ENCODE measurements at regions not wholly inside any gene's neighbourhood (a gene's known extent, or its start where the extent isn't known, plus 50 kb on each side); places are given as distances from the start of the nearest gene placed in this dataset.

DNA sequence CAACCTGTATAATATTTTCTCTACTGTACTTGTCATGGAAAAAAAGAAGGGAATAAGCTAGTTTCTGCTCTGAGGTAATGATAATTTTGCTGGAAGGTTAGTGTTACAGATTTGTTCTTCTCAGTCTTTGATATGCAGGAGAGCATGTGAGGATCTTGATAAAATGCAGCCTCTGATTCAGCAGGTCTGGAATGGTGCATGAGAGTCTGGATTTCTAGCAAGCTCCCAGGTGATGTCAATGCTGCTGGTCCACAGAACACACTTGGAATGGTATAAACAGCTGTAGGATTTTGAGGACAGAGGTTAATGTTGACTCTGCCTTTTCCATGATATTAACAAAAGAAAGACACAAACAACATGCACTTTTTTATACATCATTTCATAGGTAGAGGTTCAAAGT, 173.6 kb downstream of the NDFIP2 start:
- no peaks in the 10 kb centered on the region for H3K4me1 ChIP-seq (ENCODE audit: control insufficient read depth, insufficient read depth, low read length, unreplicated experiment)
- H2AFZ ChIP-seq (ENCODE audit: low read length, unreplicated experiment) = no peak overlapping the region
- H3K79me2 ChIP-seq (ENCODE audit: control insufficient read depth, insufficient read depth, low read length, unreplicated experiment) = no peaks in the 10 kb centered on the region
- H3K36me3 ChIP-seq (ENCODE audit: insufficient read depth, low read length) = no peaks in the 10 kb centered on the region
- no peak overlapping the region for H3K4me3 ChIP-seq (ENCODE audit: low read depth, low read length)
- H3K27me3 ChIP-seq (ENCODE audit: insufficient read depth, low read length) = no peaks in the 10 kb centered on the region
- no peak overlapping the region for H3K27ac ChIP-seq (ENCODE audit: low read depth, low read length)

DNA sequence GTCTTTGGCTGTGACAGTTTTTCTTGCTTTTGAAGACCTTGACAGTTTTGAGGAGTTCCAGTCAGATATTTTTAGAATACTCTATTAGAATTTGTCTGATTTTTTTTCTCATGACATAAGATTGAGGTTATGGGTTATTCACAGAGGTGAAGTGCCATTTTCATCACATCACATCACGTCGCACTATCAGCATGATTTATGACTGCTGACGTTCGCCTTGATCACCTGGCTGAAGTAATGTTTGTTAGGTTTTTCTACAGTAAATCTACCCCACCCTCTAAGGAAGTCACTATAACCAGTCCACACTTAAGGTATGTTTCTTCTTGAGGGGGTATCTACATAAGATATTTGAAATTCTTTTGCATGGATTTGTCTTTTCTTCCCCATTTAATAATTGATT, 169.7 kb downstream of the NDFIP2 start:
- Histone ChIP-seq H3K4me3 (ENCODE audit: low read depth, low read length) (no peak overlapping the region), H3K4me1 (ENCODE audit: control insufficient read depth, insufficient read depth, low read length, unreplicated experiment) (no peaks in the 10 kb centered on the region), H3K27ac (ENCODE audit: low read depth, low read length) (no peak overlapping the region), H3K27me3 (ENCODE audit: insufficient read depth, low read length) (no peaks in the 10 kb centered on the region), H3K79me2 (ENCODE audit: control insufficient read depth, insufficient read depth, low read length, unreplicated experiment) (no peaks in the 10 kb centered on the region), H3K36me3 (ENCODE audit: insufficient read depth, low read length) (no peaks in the 10 kb centered on the region), H2AFZ (ENCODE audit: low read length, unreplicated experiment) (no peak overlapping the region)

DNA sequence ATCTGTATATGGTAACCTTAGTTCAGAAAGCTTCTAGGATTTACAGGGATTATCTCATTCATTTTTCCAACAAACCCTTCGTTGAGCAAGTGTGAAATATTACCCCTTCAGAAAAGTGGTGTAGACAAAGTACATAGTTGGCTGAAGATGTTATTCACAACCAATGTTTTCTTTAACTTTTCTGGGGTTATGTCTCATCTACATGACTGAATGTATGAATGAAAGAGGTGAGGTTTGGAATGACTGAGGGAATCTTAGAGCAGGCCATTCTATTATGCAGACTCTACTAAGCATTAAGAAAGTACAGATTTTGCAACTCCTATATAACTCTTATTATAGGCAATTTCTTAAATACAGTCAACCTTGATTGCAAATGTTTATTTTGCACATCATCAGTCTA, 167.2 kb downstream of the NDFIP2 start:
- Histone ChIP-seq H3K4me3 (ENCODE audit: low read depth, low read length) (no peak overlapping the region), H3K79me2 (ENCODE audit: control insufficient read depth, insufficient read depth, low read length, unreplicated experiment) (no peaks in the 10 kb centered on the region), H3K4me1 (ENCODE audit: control insufficient read depth, insufficient read depth, low read length, unreplicated experiment) (no peaks in the 10 kb centered on the region), H2AFZ (ENCODE audit: low read length, unreplicated experiment) (no peak overlapping the region), H3K27me3 (ENCODE audit: insufficient read depth, low read length) (no peaks in the 10 kb centered on the region), H3K36me3 (ENCODE audit: insufficient read depth, low read length) (no peaks in the 10 kb centered on the region), H3K27ac (ENCODE audit: low read depth, low read length) (no peak overlapping the region)

DNA sequence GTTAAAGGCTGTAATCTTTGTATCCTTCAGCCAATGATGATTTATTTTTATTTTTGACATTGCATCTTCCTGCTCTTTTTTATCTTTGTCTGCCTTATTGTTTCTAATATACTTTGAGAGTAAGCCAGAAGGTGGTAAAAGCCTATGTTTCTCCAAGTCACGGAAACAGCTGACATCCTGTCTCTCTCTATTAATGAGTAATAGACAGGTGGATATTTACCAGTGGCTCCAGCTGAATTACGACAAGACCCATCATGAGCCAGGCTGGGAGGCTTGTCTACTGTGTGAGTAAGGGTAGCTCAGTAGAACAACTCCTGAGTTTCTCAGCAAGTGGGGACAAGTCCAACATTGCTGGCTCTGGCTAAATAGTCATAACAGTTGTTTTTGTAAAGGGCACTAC, 166.6 kb downstream of the NDFIP2 start:
- Histone ChIP-seq H3K79me2 (ENCODE audit: control insufficient read depth, insufficient read depth, low read length, unreplicated experiment) (no peaks in the 10 kb centered on the region), H3K4me3 (ENCODE audit: low read depth, low read length) (no peak overlapping the region), H3K27me3 (ENCODE audit: insufficient read depth, low read length) (no peaks in the 10 kb centered on the region), H3K27ac (ENCODE audit: low read depth, low read length) (no peak overlapping the region), H2AFZ (ENCODE audit: low read length, unreplicated experiment) (no peak overlapping the region), H3K4me1 (ENCODE audit: control insufficient read depth, insufficient read depth, low read length, unreplicated experiment) (no peaks in the 10 kb centered on the region), H3K36me3 (ENCODE audit: insufficient read depth, low read length) (no peaks in the 10 kb centered on the region)

DNA sequence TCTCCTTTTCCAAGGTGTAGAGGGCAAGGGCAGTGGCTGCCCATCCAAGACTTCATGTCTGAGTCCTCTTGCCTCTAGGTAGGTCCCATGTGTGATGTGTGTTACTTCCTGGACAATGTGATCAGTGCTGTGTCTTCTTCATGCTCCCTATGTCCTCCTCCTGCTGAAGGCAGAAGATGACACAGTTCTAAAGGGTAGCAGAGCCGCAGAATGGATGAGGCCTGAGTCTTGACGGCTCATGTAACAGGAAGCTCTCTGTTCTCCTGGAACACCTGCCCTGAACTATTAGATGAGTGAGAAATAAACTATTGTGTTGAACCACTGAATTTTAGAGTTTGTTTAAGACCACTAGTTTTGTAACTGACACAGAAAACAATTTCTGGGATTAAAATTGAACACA, 165.9 kb downstream of the NDFIP2 start:
- Histone ChIP-seq H3K27me3 (ENCODE audit: insufficient read depth, low read length) (no peaks in the 10 kb centered on the region), H3K4me1 (ENCODE audit: control insufficient read depth, insufficient read depth, low read length, unreplicated experiment) (no peaks in the 10 kb centered on the region), H2AFZ (ENCODE audit: low read length, unreplicated experiment) (no peak overlapping the region), H3K27ac (ENCODE audit: low read depth, low read length) (no peak overlapping the region), H3K79me2 (ENCODE audit: control insufficient read depth, insufficient read depth, low read length, unreplicated experiment) (no peaks in the 10 kb centered on the region), H3K4me3 (ENCODE audit: low read depth, low read length) (no peak overlapping the region), H3K36me3 (ENCODE audit: insufficient read depth, low read length) (no peaks in the 10 kb centered on the region)

DNA sequence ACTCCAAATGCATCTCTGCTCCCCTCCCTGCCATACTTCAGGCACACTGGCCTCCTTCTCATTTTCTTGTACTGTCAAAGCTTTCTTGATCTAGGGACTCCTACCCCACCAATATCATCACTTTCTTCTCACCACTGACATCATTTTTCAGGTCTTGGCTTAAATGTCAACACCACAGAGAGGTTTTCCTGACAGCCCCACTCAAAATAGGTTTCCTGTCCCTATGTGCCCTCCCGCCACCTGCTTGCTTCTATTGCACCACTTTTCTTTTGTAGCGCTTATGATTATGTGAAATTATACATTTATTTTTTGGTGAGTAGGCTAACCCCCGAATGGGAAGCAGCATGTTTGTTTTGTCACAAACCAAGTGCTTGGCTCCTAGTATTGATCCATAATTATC, 164.6 kb downstream of the NDFIP2 start:
- H3K79me2 ChIP-seq (ENCODE audit: control insufficient read depth, insufficient read depth, low read length, unreplicated experiment) = no peaks in the 10 kb centered on the region
- H3K27ac ChIP-seq (ENCODE audit: low read depth, low read length) = no peak overlapping the region
- no peak overlapping the region for H3K4me3 ChIP-seq (ENCODE audit: low read depth, low read length)
- H3K27me3 ChIP-seq (ENCODE audit: insufficient read depth, low read length) = no peaks in the 10 kb centered on the region
- no peaks in the 10 kb centered on the region for H3K4me1 ChIP-seq (ENCODE audit: control insufficient read depth, insufficient read depth, low read length, unreplicated experiment)
- H2AFZ ChIP-seq (ENCODE audit: low read length, unreplicated experiment) = no peak overlapping the region
- H3K36me3 ChIP-seq (ENCODE audit: insufficient read depth, low read length) = no peaks in the 10 kb centered on the region

DNA sequence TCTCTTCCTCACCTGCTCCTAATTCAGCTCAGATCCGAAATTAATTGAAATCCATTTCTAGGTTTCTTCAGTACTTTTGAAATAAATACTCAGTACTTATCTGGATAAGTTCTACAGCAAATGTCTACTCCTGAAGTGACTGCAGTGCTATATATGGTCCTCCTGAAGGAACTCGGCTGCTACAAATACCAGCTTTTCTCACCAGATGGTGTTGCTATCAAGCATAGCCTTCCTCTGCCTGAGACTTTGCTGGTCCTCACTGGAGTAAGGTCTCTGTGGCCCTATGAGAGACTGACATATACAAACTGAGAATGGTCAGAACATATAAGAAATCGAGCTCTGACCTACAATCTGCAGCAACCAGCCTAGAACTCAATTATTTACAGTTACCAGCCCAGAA, 161.6 kb downstream of the NDFIP2 start:
- Histone ChIP-seq H3K27me3 (ENCODE audit: insufficient read depth, low read length) (no peaks in the 10 kb centered on the region), H3K27ac (ENCODE audit: low read depth, low read length) (no peak overlapping the region), H3K36me3 (ENCODE audit: insufficient read depth, low read length) (no peaks in the 10 kb centered on the region), H3K4me3 (ENCODE audit: low read depth, low read length) (no peak overlapping the region), H3K79me2 (ENCODE audit: control insufficient read depth, insufficient read depth, low read length, unreplicated experiment) (no peaks in the 10 kb centered on the region), H3K4me1 (ENCODE audit: control insufficient read depth, insufficient read depth, low read length, unreplicated experiment) (no peaks in the 10 kb centered on the region), H2AFZ (ENCODE audit: low read length, unreplicated experiment) (no peak overlapping the region)

DNA sequence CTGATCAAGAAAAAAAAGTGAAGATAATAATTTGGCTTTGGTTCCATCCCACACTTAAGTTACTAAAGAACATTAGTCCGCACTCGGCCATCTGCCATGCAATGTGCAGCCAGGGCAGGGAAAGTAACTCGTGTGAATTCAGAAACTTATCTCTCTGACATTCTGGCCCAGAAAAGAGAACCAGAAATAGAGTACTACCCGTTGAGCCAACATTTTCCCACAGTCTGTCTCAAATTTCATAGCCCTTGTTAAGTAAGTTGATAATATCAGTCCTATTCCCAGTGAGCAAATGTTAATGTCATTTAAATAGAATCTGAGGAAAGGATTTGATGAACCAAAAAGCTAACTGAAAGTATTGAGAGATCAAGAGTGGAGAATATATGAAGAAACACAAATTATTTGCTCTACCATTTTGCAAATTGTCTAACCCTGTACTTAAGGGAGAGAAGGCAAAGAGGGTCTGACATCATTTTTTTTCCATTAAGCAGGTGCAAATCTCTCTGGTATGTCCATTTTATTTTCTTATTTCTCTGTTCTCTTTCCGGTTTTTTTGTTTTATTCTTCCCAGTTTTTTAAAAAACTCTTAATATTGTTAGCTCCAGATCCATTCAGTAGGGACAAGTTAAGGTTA, 156.3 kb downstream of the NDFIP2 start:
- Histone ChIP-seq H3K27me3 (ENCODE audit: insufficient read depth, low read length) (no peaks in the 10 kb centered on the region), H3K36me3 (ENCODE audit: insufficient read depth, low read length) (no peaks in the 10 kb centered on the region), H3K27ac (ENCODE audit: low read depth, low read length) (no peak overlapping the region), H3K4me3 (ENCODE audit: low read depth, low read length) (no peak overlapping the region), H3K79me2 (ENCODE audit: control insufficient read depth, insufficient read depth, low read length, unreplicated experiment) (no peaks in the 10 kb centered on the region), H3K4me1 (ENCODE audit: control insufficient read depth, insufficient read depth, low read length, unreplicated experiment) (no peaks in the 10 kb centered on the region), H2AFZ (ENCODE audit: low read length, unreplicated experiment) (no peak overlapping the region)

DNA sequence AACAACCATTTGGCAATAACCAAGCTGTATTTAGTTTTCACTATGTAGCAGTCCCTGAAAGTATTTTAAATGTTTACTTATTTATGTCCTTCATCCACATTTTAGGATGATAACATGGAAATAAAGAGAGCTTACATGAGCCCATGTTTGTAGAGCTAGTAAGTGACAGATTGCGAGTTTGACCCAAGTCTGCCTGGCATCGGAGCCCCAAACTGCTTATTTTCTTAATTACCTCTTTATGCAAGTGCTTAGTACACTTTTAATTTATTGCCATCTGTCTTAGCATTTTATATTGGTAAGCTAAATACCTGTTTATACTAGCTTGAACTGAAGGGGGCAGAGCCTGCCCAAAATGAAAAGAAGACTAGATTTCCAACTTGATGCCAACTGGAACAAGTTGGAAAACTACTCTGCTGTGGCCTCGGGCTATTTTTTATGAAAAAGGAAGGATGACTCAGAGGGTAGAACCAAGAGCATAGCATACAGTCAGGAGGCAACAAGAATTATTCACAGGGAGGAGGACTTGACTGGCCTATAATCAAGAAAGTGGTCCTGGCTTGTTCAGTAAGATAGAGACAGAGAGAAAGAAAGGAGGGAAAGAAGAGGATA, 150.2 kb downstream of the NDFIP2 start:
- Histone ChIP-seq H3K36me3 (ENCODE audit: insufficient read depth, low read length) (no peaks in the 10 kb centered on the region), H3K4me3 (ENCODE audit: low read depth, low read length) (no peak overlapping the region), H3K79me2 (ENCODE audit: control insufficient read depth, insufficient read depth, low read length, unreplicated experiment) (no peaks in the 10 kb centered on the region), H3K4me1 (ENCODE audit: control insufficient read depth, insufficient read depth, low read length, unreplicated experiment) (no peaks in the 10 kb centered on the region), H3K27me3 (ENCODE audit: insufficient read depth, low read length) (no peaks in the 10 kb centered on the region), H3K27ac (ENCODE audit: low read depth, low read length) (no peak overlapping the region), H2AFZ (ENCODE audit: low read length, unreplicated experiment) (no peak overlapping the region)

DNA sequence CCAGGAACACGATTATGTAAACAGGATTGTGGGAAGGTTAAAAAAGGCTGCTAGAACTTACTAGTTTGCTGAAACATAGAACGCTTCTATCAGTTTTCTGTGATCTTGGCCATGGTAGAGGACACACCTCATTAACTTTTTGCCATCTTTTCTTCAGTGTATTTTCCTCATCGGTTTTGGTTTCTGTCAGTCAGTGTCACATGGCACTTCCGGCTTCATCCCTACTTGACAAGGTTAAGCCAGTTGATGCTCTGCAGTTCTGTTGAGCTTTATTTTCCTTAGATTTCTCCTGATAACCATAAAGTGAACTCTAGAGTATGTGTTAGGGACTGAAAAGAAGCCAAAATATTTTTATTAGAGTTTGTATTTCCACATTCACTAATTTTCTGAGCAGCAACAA, 147.5 kb downstream of the NDFIP2 start:
- Histone ChIP-seq H2AFZ (ENCODE audit: low read length, unreplicated experiment) (no peak overlapping the region), H3K27me3 (ENCODE audit: insufficient read depth, low read length) (no peaks in the 10 kb centered on the region), H3K79me2 (ENCODE audit: control insufficient read depth, insufficient read depth, low read length, unreplicated experiment) (no peaks in the 10 kb centered on the region), H3K4me3 (ENCODE audit: low read depth, low read length) (no peak overlapping the region), H3K27ac (ENCODE audit: low read depth, low read length) (no peak overlapping the region), H3K36me3 (ENCODE audit: insufficient read depth, low read length) (no peaks in the 10 kb centered on the region), H3K4me1 (ENCODE audit: control insufficient read depth, insufficient read depth, low read length, unreplicated experiment) (no peaks in the 10 kb centered on the region)

DNA sequence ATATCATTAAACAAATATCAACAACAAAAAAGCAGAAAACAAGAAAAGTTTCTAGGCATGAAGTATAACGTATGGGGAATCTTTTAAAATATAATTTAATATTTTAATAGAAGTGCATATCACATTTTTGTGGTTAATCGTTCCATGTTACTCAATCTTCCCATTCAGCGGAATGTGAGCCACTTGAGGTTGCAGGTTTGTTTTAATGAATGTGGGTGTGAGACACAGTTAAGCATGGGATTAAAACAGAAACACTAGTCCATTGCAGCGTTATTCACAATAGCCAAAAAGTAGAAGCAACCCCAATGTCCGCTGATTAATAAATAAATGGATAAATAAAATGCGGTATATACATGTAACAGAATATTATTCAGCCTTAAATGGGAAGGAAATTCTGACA, 146.0 kb downstream of the NDFIP2 start:
- H3K4me1 ChIP-seq (ENCODE audit: control insufficient read depth, insufficient read depth, low read length, unreplicated experiment) = no peaks in the 10 kb centered on the region
- H2AFZ ChIP-seq (ENCODE audit: low read length, unreplicated experiment) = no peak overlapping the region
- no peaks in the 10 kb centered on the region for H3K36me3 ChIP-seq (ENCODE audit: insufficient read depth, low read length)
- H3K27me3 ChIP-seq (ENCODE audit: insufficient read depth, low read length) = no peaks in the 10 kb centered on the region
- H3K27ac ChIP-seq (ENCODE audit: low read depth, low read length) = no peak overlapping the region
- no peaks in the 10 kb centered on the region for H3K79me2 ChIP-seq (ENCODE audit: control insufficient read depth, insufficient read depth, low read length, unreplicated experiment)
- H3K4me3 ChIP-seq (ENCODE audit: low read depth, low read length) = no peak overlapping the region
